HS-5 (cell line): ENCODE measurements at regions not wholly inside any gene's neighbourhood (a gene's known extent, or its start where the extent isn't known, plus 50 kb on each side); places are given as distances from the start of the nearest gene placed in this dataset.

Source experiments
- DNase-seq: peaks from one replicate; pipeline ENCODE4 v3.0.0-alpha.2; 2012; ENCODE audit warnings: low read depth

DNA sequence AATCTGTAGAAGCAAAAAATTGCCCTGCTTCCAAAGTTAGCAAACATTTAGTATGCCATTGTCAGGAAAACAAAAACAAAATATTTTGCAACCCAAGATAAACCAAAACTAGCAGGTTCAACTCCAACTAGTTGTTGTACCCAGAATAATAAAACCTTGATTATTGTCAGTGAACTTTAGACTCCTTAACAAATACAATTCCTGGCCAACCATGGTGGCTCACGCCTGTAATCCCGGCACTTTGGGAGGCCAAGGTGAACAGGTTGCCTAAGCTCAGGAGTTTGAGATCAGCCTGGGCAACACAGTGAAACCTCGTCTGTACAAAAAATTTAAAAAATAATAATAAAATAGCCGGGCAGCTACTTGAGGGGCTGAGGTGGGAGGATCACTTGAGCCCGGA lies 53.6 kb upstream of the EPCAM start:
- DNase-seq = no peak

DNA sequence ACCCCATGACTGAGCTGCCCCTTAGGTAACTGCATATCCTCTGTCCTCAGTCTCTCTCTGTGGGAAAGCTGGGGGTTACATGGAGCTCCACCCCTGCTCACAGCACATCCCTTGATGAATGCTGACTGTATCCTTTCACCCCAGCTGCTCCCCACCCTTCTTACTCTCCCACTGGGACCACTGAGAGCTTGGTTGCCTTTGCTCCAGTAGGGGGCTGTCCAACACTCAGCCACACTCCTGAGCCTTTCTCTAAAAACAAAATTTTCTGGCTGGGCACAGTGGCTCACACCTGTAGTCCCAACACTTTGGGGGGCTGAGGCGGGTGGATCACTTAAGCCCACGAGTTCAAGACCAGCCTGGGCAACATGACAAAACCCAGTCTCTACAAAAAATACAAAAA lies 55.4 kb upstream of the EPCAM start:
- DNase-seq = no peak

DNA sequence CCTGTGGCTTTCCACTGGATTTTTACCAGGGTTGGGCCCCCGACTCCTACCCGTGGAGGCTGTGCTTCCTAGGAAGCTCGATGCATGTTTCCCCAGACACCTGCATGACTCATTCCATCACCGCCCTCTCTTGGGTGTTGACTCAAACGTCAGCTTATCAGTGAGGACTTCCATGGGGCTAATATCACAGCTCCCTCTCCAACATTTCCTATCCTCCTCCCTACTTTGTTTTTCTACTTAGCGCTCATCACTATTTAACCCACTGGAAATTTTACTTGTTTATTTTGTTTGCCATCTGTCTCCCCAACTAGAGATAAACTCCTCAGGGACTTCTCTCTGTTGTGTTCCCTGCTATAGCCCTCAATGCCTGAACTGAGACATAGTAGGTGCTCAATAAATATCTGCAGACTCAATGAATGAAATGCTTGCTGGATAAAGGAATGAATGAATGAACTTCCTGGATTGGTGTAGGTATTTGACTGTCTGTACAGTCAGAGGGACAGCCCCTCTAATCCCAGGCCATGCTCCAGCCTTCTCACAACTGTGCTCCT lies 55.9 kb upstream of the EPCAM start:
- no peak for DNase-seq

DNA sequence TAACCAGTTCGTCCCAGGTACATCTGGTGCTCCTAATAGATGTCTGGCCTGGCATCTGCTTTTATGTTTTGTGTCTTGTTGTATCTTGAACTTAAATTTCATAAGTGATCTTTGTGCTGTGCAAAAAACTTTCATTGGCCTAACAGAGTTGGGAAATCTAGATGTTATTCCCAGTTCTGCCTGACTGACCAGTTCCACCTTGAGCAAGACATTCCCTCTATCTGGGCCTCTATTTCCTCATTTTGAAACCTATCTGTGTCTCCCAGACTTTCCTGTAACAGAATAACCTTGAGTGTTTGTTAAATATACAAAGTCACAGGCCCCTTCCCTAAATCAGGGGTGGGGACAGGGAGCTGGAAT lies 56.6 kb upstream of the EPCAM start:
- no peak for DNase-seq

DNA sequence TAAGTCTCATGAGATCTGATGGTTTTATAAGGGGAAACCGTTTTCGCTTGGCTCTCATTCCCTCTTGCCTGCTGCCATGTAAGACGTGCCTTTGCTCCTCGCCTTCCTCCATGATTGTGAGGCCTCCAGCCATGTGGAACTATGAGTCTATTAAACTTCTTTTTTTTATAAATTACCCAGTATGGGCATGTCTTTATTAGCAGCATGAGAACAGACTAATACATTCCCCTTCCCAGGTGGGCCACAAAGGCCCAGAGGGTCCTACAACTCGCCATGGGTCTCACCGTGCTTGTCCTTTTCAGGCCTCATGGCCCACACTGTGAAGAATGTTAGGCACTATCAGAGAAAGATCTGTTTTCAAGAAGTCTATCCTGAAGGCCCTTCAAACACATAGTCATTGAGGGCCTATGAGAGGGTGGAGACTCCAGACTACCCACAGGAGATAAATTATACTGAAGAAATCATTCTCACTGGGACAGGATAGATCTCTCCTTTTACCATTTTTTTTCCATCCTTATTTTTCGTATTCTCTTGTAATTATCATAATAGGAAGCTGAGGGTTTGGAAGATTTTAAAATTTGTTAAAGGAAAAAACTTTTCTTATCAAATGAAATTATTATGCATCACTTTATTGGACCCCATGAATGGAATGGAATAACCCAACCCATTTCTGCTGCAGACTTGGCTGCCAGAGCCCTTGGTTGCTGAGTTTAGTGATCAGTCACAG lies 57.2 kb upstream of the EPCAM start:
- DNase-seq = no peak

DNA sequence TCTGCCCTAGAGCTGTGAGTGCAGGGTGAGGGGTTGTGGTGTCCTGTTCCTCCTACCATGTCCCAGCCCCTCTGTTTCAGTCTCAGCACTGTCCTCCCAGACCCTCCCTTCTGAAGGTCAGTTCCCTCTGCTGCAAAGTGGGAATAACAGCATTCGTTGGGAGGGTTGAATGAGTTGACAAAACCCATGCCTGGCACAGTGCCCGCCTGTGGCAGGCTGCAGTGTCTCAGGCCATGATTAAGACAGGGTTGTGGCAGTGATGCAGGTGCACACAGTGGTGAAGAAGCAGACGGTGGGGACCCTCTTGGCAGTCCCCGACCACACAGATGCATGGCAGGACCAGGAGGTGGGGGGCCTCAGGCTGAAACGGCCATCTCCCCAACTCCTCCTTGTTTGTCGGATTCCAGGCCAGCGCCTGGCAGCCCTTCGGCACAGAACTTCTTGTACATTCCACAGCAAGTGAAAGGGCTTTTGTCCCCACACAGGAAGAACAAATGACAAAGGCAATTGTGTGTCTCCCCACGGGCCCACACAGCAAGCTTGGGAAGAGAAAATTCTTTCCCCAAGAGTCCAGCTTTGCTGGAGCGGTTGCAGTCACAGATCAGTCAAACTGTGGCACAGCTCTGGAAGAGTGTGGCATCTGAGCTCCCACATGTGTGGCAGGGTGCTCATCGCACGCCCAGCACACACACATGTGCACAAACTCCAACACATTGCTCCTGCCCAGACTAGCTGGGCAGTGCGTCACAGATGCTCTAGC lies 58.1 kb upstream of the EPCAM start:
- no peak for DNase-seq

DNA sequence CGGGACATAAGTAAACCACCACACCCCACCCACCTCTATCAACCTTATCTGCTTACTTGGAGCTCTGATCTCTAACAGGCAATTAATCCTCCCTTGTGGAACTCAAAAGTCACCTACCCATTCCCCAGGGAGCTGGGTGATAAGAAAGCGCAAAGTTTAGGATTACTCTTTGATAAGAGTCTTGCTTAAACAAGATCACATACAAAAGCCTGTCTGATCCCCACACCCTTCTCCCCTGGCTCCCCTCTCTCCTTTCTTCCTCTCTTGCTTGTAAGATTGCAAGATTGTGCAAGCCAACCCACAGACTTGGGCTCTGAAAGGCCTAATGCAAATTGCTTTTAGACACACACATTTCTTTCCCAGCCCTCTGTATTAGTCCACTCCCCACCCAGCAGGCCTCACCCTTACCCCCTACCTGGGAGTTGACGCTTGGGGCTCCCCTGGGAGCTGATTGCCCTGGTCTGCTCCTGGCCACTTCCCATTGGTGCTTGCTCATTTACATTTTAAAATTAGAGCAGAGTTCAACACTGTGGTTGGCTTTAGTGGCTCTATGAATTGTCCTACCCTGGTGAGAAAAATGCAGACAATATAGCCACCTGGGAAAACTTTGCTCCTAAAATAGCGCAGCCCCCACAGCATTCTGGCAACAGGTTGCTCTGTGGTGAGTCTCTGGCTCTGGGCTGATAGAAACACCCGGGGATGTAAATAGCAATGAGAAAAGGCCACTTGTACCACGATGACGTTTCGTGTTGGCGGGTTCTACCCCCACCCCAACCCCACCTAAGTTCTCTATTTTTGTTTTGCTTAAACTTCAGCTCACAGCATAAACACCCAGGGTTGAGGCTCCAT lies 58.9 kb upstream of the EPCAM start:
- DNase-seq = no peak

DNA sequence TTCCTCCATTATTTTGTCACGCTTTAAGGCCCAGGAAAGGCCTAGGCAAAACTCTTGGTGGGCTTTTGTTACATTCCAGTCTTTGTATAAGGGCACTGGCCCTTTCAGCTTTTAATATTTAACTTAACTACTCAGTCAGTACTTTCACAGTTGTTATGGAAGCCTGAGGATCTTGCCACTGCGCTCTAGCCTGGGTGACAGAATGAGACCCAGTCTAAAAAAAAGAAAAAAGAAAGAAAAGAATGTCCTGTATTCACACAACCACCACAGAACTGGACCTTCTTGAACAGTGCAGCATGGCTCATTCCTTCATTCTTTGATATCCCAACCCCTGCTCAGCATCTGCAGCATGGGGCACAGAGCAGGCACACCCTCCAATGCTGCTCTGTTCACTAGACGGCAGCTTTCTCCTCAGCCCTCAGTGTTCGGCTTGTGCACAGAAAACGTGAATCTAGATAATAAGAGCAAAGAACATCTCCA lies 59.6 kb upstream of the EPCAM start:
- DNase-seq = no peak

DNA sequence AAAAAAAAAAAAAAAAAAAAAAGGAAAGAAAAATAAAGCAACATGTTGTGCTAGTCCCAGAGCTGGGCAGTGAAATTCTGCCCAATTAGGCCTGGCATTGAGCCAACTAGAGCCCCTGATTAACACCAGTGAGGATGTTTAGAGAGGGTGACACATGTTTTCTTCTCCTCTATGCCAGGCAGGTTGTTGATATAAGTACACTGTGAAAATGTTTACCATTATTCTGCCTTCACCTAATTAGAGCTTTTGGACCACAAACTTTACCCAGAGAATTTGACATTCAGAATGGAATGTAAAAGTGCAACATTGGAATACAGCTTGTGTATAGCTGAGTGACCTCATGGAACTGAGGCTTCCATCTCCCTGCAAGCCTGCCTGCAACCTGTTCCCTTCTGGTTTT lies 62.0 kb upstream of the EPCAM start:
- no peak for DNase-seq

DNA sequence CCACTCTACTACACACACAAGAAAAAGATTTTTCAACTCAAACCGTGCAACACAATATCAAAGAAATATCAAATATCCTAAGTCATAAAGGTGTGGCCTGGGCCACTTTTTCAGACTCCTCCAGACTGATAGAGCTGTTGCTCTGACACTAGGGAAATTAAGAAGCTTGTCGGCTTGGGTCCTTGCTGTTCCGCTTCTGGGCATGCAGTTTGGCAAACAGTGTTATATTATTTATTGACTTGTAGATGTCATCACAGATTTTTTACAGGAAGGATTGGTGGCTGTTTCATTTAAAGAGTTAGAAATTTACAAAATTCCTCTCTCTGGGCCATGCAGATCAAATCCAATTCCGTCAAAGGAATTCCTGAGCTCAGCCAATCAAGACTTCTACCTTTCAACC lies 64.5 kb upstream of the EPCAM start:
- DNase-seq = no peak

DNA sequence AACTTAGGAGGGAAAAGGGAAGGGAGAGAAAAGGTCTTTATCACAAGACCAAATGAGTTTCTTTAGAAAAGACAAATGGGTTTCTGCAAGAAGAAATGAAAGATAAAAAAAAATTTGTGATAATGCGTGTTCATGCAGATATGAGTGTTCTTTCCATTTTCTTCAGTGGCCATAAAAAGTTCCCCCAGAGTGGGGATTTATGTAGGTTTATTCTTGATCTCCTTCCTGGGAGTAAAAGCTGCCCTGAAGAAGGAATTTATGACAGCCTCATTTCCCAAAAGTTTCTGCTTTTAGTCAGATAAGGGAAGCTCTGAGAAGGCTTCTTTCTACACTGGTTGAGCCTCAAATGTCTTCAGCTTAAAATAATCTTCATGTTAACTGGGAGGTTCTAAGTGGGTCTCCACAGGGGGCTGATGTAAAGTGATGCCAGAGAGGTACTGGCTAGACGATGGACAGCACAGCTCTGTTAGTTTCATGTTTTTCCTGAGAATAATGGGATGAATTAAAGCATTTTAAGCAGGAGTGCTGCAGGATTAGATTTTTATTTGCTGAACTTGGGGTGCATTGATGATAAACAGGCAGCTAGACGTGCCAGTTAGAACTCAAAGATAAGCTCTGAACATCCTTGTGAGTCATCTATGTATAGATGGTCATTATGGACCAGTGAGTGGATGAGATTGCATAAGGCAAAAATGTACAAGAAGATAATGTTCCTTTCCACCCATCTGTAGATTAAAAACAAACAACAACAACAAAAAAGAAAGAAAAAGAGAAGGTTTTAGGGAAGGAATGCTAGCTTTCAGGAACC lies 65.6 kb upstream of the EPCAM start:
- no peak for DNase-seq

DNA sequence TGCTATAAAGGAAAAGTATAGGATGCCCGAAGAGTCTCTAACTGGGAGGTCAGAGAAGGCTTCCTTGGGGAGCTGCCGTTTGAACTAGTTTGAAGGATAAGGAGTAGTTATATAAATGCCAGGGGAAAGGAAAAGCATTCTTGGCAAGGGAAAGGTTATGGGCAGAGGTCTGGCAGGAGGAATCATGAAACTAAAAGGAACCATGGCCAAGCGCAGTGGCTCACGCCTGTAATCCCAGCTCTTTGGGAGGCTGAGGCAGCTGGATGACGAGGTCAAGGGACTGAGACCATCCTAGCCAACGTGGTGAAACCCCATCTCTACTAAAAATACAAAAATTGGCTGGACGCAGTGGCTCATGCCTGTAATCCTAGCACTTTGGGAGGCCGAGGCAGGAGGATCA lies 66.8 kb upstream of the EPCAM start:
- DNase-seq = no peak

DNA sequence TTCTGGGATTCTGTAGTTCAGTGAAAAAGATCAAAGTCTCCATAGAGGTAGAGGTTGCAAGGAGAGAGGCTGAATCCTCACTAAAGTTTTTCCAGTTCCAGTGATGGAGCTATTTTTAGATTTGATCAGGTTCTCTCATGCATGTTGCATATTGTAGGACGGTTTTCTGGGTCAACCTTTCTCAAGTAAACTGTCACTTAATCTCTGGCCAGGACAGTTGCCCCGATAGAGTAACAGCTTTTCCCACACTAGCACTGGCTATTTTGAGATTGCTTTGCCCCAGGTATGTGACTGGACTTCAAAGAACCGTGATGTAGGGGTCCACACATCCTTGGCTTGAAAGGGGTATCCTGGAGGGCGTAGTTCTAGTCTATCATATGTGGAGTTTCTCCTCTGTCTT lies 67.4 kb upstream of the EPCAM start:
- no peak for DNase-seq

DNA sequence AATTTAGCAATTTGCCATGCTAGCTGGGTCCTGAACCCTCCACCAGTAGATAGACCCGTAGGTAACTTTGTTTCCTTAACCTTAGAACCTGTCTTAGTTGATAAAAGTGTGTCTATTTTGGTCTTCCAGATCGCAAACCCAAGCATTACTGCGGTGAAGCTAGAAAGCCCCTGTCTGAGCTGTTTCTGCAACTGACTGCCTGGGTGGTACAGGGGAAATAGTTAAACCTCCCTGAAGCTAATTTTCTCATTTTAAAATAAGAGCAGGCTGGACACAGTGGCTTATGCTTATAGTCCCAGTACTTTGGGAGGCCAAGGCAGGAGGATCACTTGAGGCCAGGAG lies 67.9 kb upstream of the EPCAM start:
- no peak for DNase-seq

DNA sequence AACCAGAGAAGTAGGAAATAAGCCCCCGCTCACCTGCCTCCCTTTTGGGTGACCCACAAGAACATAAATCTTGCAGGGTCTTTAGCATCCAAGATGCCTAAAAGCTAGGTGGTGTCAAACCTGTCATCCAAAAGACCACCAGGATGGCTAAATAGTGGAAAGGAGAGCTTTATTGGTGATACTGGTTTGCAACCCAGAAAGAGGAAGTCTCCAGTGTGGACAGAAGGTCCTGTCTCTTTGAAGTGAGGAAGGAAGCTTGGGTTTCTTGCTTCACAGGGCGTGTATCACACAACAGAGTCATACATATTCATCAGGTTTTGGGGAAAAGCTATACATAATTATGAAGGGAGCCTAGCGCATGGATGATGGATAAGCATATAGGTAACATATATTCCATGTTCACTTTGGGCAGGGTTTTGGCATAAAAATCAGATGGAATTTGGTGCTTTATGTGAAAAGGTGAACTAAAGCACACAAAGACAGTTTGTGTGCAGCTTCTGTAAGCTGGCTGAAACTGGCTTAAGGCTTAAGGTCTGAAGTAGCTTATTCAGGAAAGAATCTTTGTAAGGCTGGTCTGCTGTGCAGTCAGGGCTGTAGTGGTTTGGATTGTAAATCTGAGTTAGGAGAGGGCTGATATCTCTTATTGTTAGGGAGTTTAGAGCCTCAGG lies 68.4 kb upstream of the EPCAM start:
- DNase-seq = no peak

DNA sequence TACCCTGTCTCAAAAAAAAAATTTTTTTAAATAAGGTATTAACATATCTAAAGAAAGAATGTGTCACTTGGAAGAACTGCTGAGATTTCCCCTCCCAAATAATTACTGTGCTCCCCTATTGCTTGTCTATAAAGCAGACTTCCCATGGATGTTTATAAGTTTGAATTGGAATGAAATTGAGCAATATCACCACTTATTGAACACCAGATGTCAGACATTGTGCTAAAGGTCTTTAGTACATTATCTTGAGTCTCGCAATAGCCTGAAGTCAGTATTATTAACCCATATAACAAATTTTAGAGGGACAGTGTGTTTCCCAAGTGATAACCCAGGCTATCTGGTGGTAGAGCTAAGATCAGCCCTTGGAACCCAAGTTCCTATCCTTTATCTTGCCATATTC lies 69.0 kb upstream of the EPCAM start:
- DNase-seq = no peak

DNA sequence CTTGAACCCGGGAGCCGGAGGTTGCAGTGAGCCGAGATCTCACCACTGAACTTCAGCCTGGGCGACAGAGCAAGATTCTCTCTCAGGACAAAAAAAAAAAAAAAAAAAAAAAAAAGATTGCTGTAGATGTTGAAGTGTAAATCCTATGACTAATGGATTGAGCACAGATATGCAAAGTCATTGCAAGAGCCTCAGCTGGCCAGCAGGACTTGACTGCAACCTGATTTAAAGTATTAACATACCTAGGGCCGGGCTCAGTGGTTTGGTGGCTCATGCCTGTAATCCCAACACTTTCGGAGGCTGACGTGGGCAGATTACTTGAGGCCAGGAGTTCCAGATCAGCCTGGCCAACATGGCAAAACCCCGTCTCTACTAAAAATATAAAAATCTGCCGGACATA lies 69.6 kb upstream of the EPCAM start:
- no peak for DNase-seq

DNA sequence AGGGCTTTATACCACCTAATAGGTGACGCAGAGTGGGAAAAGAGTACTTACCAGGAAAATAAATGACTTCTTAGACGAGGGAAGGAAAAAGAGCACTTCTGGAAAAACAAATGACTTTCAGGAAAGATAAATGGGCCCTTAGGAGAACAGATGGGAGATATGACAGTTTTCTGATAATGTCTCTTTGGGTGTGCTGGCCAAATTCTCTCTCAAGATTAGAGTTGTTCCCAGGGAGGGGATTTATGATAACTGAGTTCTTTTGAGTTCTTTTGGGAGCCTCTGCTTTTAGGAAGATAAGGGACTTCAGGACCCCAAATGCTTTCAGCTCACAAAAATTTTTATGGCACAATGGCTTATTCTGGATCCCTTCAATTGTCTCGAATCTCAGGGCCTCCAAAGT lies 70.3 kb upstream of the EPCAM start:
- DNase-seq = no peak

DNA sequence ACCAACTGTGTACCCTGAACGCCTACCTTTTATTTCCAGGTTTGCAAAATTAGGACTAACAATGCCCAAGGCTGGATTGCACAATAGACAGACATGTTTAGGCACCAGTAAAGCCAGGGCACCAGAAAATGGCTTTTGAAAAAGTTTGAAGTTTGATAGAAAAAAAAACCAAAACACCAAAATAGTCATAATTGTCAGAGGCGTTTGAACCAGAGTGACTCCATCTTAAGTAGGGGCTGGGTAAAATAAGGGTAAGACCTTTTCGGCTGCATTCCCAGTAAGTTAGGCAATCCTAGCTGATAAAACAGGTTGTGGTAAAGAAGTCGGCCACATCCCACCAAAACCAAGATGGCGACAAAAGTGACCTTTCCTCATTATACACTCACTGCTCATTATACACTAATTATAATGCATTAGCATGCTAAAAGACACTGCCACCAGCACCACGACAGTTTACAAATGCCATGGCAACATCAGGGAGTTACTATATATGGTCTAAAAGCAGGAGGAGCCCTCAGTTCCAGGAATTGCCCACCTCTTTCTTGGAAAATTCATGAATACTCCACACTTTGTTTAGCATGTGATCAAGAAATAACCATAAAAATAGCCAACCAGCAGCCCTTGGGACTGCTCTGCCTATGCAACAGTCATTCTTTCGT lies 71.2 kb upstream of the EPCAM start:
- DNase-seq = no peak

DNA sequence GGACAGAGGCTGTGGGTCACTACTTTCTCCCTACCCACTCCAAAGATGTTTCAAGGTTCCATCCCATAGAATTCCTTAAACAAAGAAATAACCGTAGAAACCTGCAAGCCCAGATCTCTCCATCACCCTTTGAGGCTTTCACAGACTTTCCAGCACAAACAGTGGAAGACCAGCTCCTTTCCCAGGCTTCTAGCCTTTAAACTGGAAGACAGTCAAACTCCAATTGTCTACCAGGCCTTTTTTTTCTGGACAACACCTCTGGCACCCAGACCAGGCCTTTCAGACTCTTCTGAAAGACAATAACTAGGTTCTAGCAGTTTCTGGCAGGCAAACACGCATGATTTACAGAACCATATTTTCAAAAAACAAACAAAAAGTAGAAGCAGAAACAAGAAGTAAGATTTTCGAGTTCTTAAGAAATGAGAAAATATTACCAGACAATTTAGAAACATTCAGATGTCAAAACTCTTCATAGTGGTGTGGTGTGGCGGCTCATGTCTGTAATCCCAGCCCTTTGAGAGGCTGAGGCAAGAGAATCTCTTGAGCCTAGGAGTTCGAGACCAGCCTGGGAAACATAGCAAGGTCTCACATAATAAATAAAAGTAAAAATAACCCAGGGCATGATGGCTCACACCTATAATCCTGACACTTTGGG lies 73.0 kb upstream of the EPCAM start:
- DNase-seq = no peak
